AG09319 (cell line): ENCODE measurements at regions not wholly inside any gene's neighbourhood (a gene's known extent, or its start where the extent isn't known, plus 50 kb on each side); places are given as distances from the start of the nearest gene placed in this dataset.

Source experiments
- DNase-seq: peaks from one replicate; pipeline ENCODE4 v3.0.0-alpha.2; 2010; ENCODE audit warnings: low read depth; ENCODE audit errors: extremely low read depth
- TF ChIP-seq, protein P1 (sequence below): IDR thresholded peaks from 2 replicates; pipeline ENCODE4 v1.5.1; 2011; ENCODE audit warnings: low read depth, mild to moderate bottlenecking, inconsistent platforms, low read length, moderate library complexity

DNA sequence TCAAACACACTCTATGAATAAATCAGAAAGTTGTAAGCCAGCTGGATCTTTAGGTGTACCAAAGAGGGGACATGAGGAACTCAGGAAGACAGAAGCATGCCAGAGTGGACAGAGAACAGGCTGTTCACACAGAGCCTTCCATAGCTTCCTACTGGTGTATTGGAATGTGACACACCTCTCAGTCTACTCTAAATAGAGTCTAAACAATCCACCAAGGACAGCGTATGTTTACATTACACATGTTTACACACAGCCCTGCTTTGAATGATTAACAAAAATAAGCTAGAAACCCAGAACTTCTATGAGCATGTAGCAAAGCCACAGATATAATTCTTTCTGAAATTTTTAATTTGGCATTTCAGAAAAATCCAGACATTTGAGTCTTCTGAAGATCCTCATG, 1279.0 kb upstream of the CDH8 start:
- TF ChIP-seq, protein P1, sequence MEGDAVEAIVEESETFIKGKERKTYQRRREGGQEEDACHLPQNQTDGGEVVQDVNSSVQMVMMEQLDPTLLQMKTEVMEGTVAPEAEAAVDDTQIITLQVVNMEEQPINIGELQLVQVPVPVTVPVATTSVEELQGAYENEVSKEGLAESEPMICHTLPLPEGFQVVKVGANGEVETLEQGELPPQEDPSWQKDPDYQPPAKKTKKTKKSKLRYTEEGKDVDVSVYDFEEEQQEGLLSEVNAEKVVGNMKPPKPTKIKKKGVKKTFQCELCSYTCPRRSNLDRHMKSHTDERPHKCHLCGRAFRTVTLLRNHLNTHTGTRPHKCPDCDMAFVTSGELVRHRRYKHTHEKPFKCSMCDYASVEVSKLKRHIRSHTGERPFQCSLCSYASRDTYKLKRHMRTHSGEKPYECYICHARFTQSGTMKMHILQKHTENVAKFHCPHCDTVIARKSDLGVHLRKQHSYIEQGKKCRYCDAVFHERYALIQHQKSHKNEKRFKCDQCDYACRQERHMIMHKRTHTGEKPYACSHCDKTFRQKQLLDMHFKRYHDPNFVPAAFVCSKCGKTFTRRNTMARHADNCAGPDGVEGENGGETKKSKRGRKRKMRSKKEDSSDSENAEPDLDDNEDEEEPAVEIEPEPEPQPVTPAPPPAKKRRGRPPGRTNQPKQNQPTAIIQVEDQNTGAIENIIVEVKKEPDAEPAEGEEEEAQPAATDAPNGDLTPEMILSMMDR, result no peak
- DNase-seq, result no peak

DNA sequence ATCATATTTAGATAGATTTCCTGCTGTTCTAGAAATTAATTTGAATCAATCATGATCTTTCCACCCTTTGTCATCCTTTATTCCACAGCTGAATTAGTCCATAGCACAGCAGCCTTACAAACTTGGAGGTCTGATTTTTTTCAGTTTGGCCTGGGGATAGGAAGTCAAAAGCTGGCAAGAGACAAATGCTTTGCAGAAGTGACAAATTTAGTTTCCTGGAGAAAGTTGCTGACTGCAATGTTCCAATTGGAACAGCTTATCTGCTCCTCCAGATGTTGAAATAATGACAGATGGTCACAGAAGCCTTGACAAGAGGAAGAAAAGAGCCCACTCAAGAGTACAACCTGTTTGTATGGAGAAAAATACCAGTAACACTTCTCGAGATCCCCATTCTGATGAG, 1276.1 kb upstream of the CDH8 start:
- no peak for DNase-seq
- TF ChIP-seq, protein P1, result no peak

DNA sequence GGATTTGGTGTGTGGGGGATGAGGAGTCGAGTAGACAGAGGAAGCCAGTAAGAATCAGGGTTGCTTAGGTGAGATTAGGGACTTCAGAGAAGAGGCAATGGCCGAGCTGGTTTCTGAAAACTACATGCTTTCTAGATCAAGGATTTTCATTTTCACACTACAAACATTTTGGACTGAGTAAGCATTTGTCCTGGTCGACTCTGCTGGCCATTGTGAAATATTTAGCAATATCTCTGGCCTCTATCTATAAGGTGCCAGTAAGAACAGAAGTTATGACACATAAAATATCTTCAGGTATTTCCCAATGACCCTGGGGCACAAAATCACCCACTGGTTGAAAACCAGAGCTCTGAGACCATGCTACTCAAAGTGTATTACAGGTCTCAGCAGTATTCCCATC, 1275.1 kb upstream of the CDH8 start:
- no peak for DNase-seq
- TF ChIP-seq, protein P1, result no peak

DNA sequence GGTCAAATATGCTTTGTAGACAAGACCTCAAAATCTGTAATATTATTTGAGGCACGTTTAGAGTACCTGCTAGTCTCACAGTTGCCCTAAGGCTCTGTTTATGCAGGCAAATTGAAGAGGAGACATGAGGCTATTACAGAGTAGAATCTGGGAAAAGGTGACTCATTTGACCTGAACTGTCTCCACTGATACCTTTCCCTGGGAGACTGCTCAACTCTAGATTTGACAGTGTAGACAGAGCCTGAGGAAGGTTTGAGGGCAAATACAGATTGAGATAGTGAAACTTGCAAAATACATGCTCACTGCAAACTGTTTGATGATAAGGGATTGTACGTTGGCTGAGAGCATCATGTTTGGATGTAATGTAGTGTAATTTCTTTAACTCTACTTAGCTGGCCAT, 1266.6 kb upstream of the CDH8 start:
- TF ChIP-seq, protein P1, result no peak
- no peak for DNase-seq

DNA sequence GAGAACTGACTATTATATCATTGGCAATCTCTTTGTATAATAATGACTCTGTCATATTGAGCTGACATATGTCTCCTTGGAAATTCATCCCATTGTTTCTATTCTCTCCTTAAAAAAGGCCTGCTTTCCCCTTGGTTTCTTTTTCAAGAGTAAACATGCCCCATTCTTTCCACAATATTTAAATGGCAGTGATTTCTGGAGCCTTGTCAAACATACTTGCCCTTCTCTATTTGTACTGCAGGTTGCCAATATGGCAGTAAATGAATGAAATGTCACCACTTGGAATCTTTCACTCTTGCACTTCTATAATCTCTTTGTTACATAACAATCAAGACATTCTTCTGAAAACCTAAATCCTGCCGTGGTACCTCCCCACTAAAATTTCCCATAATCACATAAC, 1265.1 kb upstream of the CDH8 start:
- TF ChIP-seq, protein P1, result no peak
- no peak for DNase-seq

DNA sequence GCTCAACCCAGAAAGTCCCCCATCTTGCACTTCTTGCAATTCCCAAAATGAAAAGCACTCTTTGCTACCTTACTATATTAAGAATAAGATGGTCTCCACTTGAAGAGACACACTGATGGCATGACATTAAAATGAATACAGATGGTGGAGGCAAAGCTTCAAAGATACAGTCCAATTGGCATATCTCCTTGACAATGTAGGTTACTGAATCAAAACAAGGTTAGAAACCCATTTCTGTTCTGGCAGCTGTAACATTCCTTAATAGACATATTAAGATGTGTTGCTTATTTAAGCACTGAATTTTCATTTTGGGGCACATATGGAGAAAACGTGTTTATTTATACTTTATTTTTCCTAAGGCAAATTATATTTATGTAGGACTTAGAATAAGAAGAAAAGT, 1262.8 kb upstream of the CDH8 start:
- no peak for DNase-seq
- TF ChIP-seq, protein P1, result no peak

DNA sequence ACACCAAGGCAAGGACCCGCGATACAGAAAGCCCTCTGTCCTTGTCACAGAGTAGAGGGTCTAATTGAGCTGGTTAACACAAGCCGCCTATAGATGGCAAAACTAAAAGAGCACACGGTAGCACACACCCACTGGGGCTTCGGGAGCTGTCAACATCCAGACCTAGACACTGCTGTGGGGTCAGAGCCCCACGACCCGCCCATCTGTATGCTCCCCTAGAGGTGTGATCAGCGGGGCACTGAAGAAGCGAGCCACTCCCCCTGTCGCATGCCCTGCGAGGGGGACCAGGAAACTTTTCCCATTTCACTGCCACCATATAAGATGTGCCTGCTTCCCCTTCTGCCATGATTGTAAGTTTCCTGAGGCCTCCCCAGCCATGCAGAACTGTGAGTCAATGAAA, 1255.8 kb upstream of the CDH8 start:
- DNase-seq, result no peak
- TF ChIP-seq, protein P1, result no peak
